Suppressor macrophage treated with lipopolysaccharide for 4 hours (primary cell): ENCODE measurements at regions not wholly inside any gene's neighbourhood (a gene's known extent, or its start where the extent isn't known, plus 50 kb on each side); places are given as distances from the start of the nearest gene placed in this dataset.
A peak's percentile ranks its signal among the peaks of the same experiment; 100 is the strongest.
"Not testable (repeated sequence)": the region's sequence is repeated elsewhere in the genome, so short reads cannot be mapped to it uniquely, and the experiment has no call there.

ENCODE experiments used
- DNase-seq: peaks from one replicate; pipeline ENCODE4 v3.0.0-alpha.2; 2020

- no peak for DNase-seq
These were observed 669.5 kb downstream of the SLCO4C1 start for GRCh38 chr5:101626572-101626971.

DNA sequence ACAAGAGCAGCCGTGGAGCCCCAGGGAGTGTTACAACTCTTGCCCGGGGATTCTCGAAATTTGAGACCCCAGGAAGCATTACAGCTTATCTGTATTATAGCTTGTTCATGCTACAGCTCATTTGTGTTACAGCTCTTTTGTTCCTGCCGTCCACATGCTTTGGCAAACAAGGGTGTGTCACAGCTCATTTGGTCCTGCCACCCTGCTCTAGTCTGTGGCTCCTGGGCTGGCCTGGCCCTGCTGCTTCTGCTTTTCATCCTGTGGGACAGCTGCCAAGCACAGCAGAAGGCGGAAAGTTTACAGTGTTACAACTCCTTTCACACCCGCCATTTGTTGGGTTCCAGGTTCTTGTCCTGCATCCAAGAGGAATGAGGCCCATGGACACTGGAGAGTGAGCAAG lies 685.0 kb downstream of the SLCO4C1 start:
- no peak for DNase-seq

DNA sequence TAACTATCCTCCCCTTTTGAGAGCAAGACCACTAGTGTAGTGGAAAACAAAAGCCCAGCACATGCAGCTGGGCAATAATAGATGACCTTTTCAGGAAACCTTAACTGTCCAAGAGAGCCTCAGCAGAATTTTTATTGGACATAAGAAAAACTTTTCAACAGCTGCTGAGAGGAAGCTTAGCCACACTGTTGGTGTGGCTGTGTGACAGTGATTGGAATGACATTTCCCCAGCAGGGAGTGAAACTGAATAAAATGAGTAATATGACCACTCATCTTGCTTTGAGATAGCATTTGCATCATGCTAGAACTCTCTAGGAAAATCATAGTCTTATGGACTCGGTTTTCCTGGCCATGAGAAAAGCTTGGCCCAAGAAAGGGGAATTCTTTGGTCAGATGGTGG lies 687.8 kb downstream of the SLCO4C1 start:
- no peak for DNase-seq

DNA sequence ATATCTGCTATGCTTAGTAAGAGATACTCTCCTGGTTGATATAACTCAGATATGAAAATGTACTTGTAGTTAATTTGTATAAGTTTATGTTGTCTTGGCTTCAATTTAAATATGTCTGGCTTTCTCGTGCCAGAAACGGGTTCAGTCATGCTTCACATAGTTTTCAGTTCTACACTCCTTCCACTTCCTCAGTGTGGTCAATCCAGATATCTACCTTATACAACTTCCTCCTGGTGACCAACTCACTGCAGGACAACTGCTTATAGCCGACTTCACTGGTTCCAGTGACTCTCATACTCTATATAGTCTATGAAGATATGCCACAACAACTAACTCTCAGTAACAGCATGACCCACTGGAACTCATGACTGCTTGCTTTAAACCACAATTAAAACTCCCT lies 690.4 kb downstream of the SLCO4C1 start:
- DNase-seq: no peak

GRCh38 chr5:101600614-101601013 lies 695.5 kb downstream of the SLCO4C1 start:
- DNase-seq: no peak

- DNase-seq: no peak
These were observed 687.3 kb upstream of the ST8SIA4 start for GRCh38 chr5:101590384-101590783.

DNA sequence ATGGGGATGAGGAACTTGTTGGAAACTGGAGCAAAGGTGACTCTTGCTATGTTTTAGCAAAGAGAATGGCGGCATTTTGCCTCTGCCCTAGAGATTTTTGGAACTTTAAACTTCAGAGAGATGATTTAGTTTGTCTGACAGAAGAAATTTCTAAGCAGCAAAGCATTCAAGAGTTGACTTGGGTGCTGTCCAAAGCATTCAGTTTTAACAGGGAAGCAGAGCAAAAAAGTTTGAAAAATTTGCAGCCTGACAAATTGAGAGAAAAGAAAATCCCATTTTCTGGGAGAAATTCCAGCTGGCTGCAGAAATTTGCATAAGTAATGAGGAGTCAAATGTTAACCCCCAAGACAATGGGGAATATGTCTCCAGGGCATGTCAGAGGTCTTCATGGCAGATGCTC lies 682.3 kb upstream of the ST8SIA4 start:
- no peak for DNase-seq

DNA sequence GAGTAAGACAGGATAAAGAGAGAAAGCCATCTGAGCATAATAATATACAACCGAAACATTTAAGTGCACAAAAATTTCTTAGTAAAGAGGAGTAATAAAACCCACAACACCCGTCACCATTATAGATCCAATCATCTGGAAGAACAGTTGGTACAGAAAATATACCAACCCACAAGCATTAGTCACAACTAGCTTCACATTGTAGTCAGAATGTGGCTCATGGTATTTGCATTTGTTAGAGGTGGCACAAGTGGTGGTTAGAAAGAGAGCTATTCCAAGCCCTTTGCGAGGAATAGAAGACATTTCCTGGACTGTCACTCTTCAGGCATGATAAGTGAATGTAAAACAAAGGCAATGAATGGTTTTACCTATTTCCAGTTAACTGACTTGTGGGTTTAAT lies 677.5 kb upstream of the ST8SIA4 start:
- no peak for DNase-seq

GRCh38 chr5:101574017-101574416 lies 670.9 kb upstream of the ST8SIA4 start:
- no peak for DNase-seq

- no peak for DNase-seq
These were observed 657.9 kb upstream of the ST8SIA4 start for GRCh38 chr5:101561018-101561417.

- no peak for DNase-seq
These were observed 640.7 kb upstream of the ST8SIA4 start for GRCh38 chr5:101543780-101544179.

DNA sequence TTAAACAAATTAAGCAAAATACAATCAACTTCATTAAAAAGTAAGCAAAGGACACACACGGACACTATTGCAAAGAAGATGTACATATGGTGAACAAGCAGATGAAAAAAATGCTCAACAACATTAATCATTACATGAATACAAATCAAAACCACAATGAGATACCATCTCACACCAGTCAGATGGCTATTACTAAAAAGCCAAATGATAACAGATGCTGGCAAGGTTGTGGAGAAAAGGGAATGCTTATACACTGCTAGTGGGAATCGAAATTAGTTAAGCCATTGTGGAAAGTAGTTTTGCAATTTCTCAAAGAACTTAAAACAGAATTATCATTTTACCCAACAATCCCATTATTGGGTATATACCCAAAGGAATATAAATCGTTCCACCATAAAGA lies 636.2 kb upstream of the ST8SIA4 start:
- DNase-seq: no peak

GRCh38 chr5:101535626-101536025 lies 632.5 kb upstream of the ST8SIA4 start:
- DNase-seq: no peak

DNA sequence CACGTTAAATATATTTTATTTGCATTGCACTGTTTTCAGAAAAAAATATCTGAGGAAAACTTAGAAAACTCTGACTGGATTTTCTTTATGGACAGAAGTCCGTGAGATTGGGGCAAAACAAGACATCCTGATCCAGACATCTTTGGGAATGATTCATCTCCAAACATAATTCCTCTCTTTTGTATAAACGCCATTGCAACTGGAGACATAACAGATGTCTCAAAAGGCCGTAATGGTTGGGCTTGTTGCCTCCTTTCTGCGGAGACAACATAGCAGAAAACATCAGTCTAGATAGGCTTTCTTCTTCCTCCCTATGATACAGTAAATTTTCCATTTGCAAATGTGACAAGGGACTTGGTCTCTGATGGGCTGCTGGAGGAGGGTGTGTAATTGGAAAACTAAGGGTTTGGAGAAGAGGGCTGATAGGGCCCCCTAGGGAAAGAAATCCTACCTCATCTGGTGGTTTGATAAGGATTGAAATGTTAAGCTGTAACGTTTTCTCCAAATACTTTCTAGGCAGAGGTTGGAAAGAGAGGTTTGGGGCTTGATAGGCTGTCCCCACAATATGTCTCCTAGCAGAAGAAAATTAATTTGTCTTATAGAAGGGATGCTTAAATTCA lies 631.5 kb upstream of the ST8SIA4 start:
- DNase-seq: no peak

DNA sequence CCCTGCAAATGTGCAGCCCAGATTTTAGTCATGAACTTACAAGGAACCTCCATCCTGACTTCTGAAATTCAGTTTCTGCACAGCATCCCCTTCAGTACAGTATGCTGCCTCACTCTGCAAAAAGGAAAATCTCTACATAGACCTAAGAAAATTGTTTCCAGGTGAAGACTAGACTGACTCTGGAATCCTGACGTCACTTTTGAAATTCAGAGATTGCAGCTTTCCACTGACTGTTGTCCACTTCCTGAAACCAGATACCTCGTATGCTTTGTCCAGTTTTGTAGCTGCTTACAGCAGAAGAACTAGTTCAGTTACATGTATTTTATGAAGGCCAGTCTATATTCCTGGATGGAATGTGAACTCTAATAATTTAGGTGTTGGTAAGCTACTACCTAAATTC lies 629.3 kb upstream of the ST8SIA4 start:
- no peak for DNase-seq

GRCh38 chr5:101531026-101531425 lies 627.9 kb upstream of the ST8SIA4 start:
- DNase-seq: peak; percentile 78

- DNase-seq: not testable (repeated sequence)
These were observed 626.0 kb upstream of the ST8SIA4 start for GRCh38 chr5:101529094-101529493.

- no peak for DNase-seq
These were observed 617.3 kb upstream of the ST8SIA4 start for GRCh38 chr5:101520417-101520816.

- no peak for DNase-seq
These were observed 614.7 kb upstream of the ST8SIA4 start for GRCh38 chr5:101517795-101518194.

- DNase-seq: no peak
These were observed 612.6 kb upstream of the ST8SIA4 start for GRCh38 chr5:101515721-101516120.

GRCh38 chr5:101505891-101506570 lies 602.9 kb upstream of the ST8SIA4 start:
- no peak for DNase-seq

GRCh38 chr5:101482931-101483330 lies 579.8 kb upstream of the ST8SIA4 start:
- DNase-seq: no peak

GRCh38 chr5:101473483-101473882 lies 570.4 kb upstream of the ST8SIA4 start:
- peak; percentile 1 for DNase-seq

GRCh38 chr5:101461455-101461854 lies 558.4 kb upstream of the ST8SIA4 start:
- no peak for DNase-seq

DNA sequence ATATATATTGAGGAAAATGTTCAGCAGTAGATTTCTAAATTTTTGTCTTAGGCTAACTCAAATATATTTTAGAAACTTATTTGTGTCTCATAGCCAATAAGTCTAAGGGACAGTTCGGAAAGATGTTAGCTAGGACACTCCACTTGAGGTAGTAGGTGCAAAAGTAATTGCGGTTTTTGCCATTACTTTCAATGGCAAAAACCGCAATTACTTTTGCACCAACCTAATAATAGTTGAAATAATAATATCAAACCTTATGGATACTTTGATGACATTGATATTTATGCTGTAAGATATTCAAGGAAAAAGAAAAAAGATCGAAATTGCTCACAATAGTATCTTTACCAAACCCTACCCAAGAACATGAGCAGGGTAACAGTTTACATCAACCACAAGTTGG lies 555.5 kb upstream of the ST8SIA4 start:
- no peak for DNase-seq
